ENCODE measurements at regions not wholly inside any gene's neighbourhood (a gene's known extent, or its start where the extent isn't known, plus 50 kb on each side); places are given as distances from the start of the nearest gene placed in this dataset.

- TF ChIP-seq CTCF (IDR thresholded peaks at IDR 0.05; ENCODE audit: extremely low read depth, missing control alignments) = no peak
- DNase-seq (ENCODE audit: low spot score) = no peak
Observed at GRCh38 chr21:17231124-17231523, 281.7 kb upstream of the CXADR start.

- DNase-seq (ENCODE audit: low spot score) = no peak
- TF ChIP-seq CTCF (IDR thresholded peaks at IDR 0.05; ENCODE audit: extremely low read depth, missing control alignments) = no peak
Observed at GRCh38 chr21:17231771-17232170, 281.1 kb upstream of the CXADR start.

GRCh38 chr21:17238468-17238867 is 274.4 kb upstream of the CXADR start:
- no peak for TF ChIP-seq CTCF (IDR thresholded peaks at IDR 0.05; ENCODE audit: extremely low read depth, missing control alignments)
- DNase-seq (ENCODE audit: low spot score) = no peak

DNA sequence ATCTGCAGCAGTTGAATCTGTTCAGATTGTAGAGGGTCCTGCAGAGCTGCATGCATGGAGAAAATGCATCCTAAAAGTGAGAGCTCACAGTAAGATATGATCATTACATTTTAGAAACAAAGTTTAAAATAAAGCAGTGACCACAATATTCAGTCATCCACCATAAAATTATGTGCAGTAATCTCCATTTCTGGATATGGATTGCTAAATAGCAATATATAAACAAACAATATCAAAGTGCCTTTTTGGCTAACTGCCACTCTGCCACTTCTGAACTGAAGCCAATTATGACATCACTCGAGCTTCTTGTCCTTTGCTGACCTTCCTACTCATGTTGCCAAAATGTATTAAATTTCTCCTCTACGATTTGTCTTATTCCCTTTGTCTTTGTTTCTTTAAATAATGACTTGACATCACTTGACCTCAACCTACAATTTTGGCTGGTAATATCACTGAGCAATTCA is 262.0 kb upstream of the CXADR start:
- TF ChIP-seq CTCF (IDR thresholded peaks at IDR 0.05; ENCODE audit: extremely low read depth, missing control alignments) = no peak
- no peak for DNase-seq (ENCODE audit: low spot score)

DNA sequence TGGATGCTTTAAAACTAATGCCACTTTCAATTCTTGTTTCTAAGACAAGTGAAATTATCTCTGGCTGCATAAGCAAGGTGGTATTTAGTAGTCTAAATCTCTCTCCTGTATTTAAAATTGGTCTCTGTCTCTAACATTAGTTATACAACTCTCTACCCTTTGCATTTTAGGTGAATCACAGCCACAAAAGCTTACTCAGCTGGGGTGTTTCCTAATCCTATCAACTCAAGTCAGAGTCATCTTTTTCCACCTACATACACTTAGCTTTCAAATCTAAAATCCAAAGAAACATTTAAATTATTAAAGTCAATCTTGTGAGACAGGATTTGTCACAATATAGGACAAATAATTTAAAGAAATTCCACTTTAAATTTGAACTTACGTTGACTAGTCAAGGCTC is 255.1 kb upstream of the CXADR start:
- no peak for DNase-seq (ENCODE audit: low spot score)
- TF ChIP-seq CTCF (IDR thresholded peaks at IDR 0.05; ENCODE audit: extremely low read depth, missing control alignments) = no peak

GRCh38 chr21:17264182-17264581 is 248.7 kb upstream of the CXADR start:
- DNase-seq (ENCODE audit: low spot score) = no peak
- no peak for TF ChIP-seq CTCF (IDR thresholded peaks at IDR 0.05; ENCODE audit: extremely low read depth, missing control alignments)

GRCh38 chr21:17269760-17270159 is 243.1 kb upstream of the CXADR start:
- TF ChIP-seq CTCF (IDR thresholded peaks at IDR 0.05; ENCODE audit: extremely low read depth, missing control alignments) = no peak
- no peak for DNase-seq (ENCODE audit: low spot score)

All from GM20000 (cell line).